Hematopoietic multipotent progenitor cell treated with erythropoietin and hydrocortisone succinate and interleukin-3 and kit ligand, for 15 days (in vitro differentiated cells): ENCODE measurements at regions not wholly inside any gene's neighbourhood (a gene's known extent, or its start where the extent isn't known, plus 50 kb on each side); places are given as distances from the start of the nearest gene placed in this dataset.
"Not testable (repeated sequence)": the region's sequence is repeated elsewhere in the genome, so short reads cannot be mapped to it uniquely, and the experiment has no call there.

ENCODE experiments used
- DNase-seq: peaks from one replicate; pipeline ENCODE4 v3.0.0-alpha.2; 2015; ENCODE audit warnings: low spot score

GRCh38 chr11:116335078-116335477 is 437.7 kb downstream of the BUD13 start:
- no peak for DNase-seq

DNA sequence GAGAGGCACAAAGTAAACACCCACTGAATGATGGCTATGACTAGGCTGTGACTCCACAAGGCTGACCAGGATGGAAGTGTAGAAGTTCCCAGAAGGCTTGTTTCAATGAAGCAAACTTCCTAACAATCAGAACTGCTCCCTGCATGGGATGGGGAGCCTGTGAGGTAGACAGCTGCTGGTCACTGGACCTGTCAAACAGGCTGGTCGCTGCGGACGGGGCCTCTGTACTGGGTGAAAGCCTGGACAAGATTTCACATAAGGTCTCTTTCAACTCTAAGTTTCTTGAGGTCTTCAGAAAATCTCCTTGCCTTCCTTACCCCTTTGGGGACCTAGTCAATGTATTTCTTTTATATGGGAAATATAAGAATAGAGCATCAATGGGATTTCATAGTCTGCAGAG is 438.2 kb downstream of the BUD13 start:
- DNase-seq, result no peak

GRCh38 chr11:116333001-116333535 is 439.7 kb downstream of the BUD13 start:
- DNase-seq, result no peak

DNA sequence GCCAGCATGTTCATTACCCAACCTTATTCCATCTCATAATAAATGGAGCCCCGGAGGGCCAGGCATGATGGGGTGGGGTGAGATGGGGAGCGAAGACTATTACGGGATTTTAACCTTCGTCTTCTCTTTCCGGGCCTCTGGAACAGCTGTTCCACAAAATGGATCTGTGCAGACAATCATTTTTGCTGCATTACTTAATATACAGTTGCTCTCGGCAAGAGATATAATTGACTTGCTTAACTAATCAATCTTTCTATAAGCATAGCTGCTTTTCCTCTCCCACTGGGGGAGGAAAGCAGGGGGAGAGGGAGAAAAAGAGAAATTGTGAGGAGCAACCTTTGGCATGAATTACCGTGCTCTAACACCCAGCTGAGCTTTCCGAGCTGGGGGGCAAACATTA is 440.4 kb downstream of the BUD13 start:
- no peak for DNase-seq

- DNase-seq, result no peak
Measured at GRCh38 chr11:116331381-116331780, 441.4 kb downstream of the BUD13 start.

DNA sequence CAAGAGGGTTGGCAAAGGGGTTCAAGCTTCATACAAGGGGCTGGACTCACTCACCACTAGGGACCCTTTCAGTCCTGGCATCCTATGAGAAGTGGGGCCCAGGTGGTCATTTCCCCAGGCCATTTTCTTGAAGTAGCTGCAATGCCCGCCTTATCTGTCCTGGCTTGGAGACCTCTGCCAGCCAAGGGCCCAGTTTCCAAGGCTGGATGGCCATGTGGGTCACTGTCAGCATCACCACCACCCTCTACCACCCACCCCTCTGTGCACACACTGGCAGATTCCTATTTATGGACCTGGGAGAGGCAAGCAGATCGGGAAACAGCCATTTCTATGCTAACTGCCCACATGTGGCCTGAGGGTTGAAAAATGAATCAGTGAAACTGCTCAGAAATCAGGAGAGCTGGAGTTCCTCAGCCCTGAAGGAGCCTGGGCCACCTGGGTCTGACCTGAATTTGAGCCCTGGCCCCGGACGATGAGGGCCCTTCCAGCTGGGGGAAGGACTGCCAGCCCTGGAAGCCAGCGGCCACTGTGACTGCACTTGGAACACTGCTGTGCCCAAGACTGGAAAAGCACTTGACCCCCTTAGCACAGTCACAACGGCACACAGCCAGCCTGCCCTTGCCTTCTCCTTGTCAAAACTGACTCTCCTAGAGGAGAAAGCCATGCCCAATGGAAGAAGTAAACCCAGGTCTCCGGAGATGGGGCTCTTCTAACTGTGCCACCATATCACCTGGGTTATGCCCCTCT is 442.2 kb downstream of the BUD13 start:
- DNase-seq, result no peak

DNA sequence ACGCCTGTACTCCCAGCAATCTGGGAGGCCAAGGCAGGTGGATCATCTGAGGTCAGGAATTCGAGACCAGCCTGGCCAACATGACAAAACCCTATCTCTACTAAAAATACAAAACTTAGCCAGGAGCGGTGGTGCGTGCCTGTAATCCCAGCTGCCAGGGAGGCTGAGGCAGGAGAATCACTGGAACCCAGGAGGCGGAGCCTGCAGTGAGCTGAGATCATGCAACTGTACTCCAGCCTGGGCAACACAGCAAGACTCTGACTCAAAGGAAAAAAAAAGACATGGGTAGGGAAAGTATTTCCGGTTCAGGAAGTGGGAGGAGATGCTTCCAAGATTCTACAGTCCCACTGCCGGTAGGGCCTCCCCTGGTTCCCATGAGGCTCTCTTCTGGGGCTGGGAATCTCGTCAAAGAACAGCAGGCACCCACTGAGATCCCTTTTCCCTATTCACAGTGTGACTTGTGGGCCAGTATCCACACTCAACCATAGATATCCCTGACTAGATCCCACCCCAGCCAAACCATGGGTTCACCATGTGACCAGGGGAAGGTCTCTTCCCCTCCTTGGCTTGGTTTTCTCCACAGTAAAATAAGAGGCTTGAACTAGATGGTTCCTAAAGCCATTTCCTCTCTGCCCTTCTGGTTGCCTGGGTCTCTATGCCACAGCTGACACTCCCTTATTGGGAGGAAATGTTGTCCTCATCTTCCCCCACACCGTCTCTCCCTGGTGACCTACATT is 443.3 kb downstream of the BUD13 start:
- DNase-seq, result no peak

- DNase-seq, result no peak
Measured at GRCh38 chr11:116328851-116329250, 443.9 kb downstream of the BUD13 start.

- no peak for DNase-seq
Measured at GRCh38 chr11:116328391-116328790, 444.4 kb downstream of the BUD13 start.

GRCh38 chr11:116326146-116326545 is 446.6 kb downstream of the BUD13 start:
- DNase-seq, result no peak

- no peak for DNase-seq
Measured at GRCh38 chr11:116325247-116325646, 447.5 kb downstream of the BUD13 start.

DNA sequence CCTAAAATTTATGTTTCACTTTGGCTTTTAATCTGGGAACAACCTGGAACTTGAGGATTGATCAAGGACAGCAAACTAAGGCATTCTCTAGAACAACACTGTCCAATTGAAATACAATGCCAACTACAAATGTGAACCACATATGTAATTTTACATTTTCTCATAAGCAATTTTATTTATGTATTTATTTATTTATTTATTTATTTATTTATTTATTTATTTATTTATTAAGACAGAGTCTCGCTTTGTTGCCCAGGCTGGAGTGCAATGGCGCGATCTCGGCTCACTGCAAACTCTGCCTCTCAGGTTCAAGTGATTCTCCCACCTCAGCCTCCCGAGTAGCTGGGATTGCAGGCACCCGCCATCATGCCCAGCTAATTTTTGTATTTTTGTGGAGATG is 448.7 kb downstream of the BUD13 start:
- DNase-seq, result not testable (repeated sequence)

DNA sequence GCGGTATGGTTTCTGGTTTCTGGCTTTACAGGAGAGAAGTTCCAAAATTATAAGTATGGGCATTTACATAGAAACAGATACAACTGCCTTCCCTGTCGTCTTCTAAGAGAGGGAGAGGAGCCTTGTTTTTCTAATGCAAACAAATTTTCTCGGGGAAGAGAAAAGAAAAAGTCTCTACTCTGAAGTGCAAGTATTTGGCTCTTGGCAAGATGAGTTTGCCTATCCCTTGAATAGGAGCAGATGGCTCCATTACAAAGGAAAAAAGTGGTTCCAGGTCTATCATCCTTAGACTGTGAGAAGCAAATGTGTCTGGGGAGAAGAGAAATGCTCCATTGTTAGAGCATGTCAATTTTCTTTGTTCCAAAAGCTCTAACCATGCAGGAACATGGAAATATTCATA is 455.6 kb downstream of the BUD13 start:
- no peak for DNase-seq

GRCh38 chr11:116314006-116314405 is 458.8 kb downstream of the BUD13 start:
- DNase-seq, result no peak

DNA sequence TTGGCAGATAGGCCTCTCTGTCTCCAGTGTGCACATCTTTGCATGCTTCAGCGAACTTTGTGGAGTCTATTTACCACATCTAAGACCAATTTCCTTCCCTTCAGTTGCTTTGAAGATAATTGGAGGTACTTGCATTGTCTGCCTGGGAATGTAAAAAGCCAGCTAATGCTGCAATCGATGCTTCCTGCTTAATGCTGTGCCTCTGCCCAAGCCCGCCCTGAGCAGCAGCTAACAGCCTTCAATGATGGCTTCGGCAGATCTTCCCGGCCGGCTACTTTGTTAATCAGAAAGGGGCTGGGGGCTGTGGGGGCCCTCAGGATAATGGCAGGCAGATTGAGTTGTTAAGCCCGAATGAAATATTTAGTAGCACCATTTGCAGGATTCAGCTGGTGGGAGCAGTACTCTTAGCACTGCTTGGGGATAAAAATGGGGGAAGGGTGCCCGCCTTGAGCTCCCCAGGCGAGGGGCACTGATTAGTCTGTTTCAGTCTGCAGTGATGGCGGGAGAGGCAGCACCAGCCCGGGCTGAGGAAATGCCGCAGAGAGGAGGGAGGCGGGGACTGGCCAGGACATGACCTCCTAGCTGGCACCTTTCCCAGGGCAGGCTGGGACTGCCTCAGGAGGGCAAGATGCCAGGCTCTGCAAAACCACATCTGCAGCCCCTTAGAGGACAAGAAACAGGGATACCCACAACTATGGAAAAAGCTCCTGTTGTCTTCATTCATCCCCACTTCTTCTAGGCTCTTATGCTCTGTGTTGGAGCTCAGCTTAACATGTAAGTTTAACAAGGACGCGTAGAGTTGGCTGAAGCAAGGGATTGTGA is 460.0 kb downstream of the BUD13 start:
- no peak for DNase-seq

- no peak for DNase-seq
Measured at GRCh38 chr11:116311206-116311605, 461.6 kb downstream of the BUD13 start.

GRCh38 chr11:116310698-116311097 is 462.1 kb downstream of the BUD13 start:
- DNase-seq, result no peak

- no peak for DNase-seq
Measured at GRCh38 chr11:116310226-116310625, 462.6 kb downstream of the BUD13 start.

DNA sequence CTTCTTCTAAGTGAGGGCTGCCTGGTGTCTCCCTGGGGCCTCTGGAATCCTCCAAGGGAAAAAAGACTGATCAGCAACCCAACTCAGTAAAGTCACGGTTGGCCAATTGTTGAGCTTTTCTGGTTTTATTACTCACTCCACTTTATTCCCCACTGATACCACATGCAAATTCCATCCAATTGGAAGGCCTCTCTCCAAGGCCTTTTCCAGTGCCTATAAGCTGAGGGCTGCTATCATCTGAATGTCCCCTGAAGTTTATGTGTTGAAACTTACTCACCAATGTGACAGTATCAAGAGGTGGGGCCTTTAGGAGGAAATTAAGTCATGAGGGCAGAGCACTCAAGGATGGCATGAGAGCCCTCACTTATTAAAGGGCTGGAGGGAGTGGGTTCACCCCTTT is 463.3 kb downstream of the BUD13 start:
- no peak for DNase-seq

GRCh38 chr11:116302756-116303155 is 470.0 kb downstream of the BUD13 start:
- DNase-seq, result no peak

DNA sequence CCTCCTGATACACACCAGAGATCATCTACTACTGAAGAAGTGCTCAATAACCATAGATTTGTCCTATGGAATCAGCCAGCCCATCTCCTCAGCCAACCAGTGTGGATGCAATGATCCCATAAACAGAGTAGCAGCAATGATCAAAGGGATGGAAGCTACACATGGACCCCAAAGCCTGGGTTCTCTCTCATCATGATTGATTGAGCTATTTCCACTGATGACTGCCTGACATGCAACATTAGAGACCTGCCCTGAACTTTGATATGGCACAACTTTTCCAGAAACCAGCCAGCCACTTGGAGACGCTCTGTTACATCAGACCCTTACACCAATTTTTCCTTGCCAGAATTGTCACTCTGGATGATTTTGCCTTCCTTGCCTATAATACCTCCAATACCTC is 471.6 kb downstream of the BUD13 start:
- no peak for DNase-seq

DNA sequence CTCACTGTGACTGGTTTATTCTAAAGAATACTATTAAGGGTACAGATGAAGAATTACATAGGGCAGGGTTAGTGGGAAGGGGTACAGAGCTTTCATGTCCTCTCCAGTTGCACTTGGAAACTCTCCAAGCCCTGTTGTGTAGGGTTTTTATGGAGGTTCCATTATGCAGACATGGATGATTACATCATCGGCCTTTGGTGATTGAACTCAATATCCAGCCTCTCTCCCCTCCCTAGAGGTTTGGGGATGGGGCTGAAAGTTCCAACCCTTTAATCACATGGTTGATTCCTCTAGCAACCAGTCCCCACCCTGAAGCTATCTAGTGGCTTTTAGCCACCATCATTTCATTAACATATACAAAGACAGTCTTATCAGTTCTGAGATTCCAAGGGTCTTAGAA is 472.6 kb downstream of the BUD13 start:
- DNase-seq, result no peak

DNA sequence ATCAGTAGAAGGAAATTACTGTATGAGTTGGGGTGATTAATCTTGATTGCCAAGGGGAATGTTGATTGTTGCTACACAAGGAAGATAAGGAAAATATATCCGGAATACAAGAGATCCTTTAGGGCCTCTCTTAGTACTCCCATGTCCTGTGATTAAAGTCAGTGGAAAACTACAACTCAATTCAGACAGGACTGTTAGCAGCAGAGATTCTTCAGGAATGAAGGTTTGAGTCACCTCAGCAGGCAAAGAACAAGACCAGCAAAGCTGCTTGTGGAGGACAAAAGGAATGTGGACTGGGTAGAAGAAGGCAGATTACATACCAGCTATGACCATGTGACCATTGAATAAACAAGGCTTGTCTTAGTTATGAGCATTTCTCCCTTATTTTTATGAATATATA is 478.2 kb downstream of the BUD13 start:
- no peak for DNase-seq
